HG02571 (cell line): ENCODE measurements at regions not wholly inside any gene's neighbourhood (a gene's known extent, or its start where the extent isn't known, plus 50 kb on each side); places are given as distances from the start of the nearest gene placed in this dataset.

Experiments
- ATAC-seq: cut with Tn5 transposase; IDR thresholded peaks from one replicate; pipeline ENCODE4 v1.9.1; 2021; ENCODE audit warnings: mild to moderate bottlenecking, moderate library complexity; ENCODE audit not compliant: unreplicated experiment

- no peak for ATAC-seq
These were observed 838.5 kb downstream of the USP25 start for GRCh38 chr21:16568244-16568643.

- no peak for ATAC-seq
These were observed 838.9 kb downstream of the USP25 start for GRCh38 chr21:16568661-16569060.

- no peak for ATAC-seq
These were observed 839.9 kb downstream of the USP25 start for GRCh38 chr21:16569679-16570078.

- ATAC-seq, result no peak
These were observed 840.4 kb downstream of the USP25 start for GRCh38 chr21:16570171-16570570.

- no peak for ATAC-seq
These were observed 841.1 kb downstream of the USP25 start for GRCh38 chr21:16570856-16571255.

GRCh38 chr21:16571594-16571993 lies 841.8 kb downstream of the USP25 start:
- no peak for ATAC-seq

- ATAC-seq, result no peak
These were observed 842.2 kb downstream of the USP25 start for GRCh38 chr21:16572032-16572431.

- ATAC-seq, result no peak
These were observed 843.8 kb downstream of the USP25 start for GRCh38 chr21:16573578-16573977.

- no peak for ATAC-seq
These were observed 848.2 kb downstream of the USP25 start for GRCh38 chr21:16577975-16578374.

GRCh38 chr21:16578912-16579311 lies 849.1 kb downstream of the USP25 start:
- ATAC-seq, result no peak

GRCh38 chr21:16579538-16579937 lies 849.8 kb downstream of the USP25 start:
- ATAC-seq, result no peak

GRCh38 chr21:16580661-16581060 lies 850.9 kb downstream of the USP25 start:
- ATAC-seq, result no peak

- no peak for ATAC-seq
These were observed 853.8 kb downstream of the USP25 start for GRCh38 chr21:16583556-16583955.

GRCh38 chr21:16584756-16585155 lies 855.0 kb downstream of the USP25 start:
- ATAC-seq, result no peak

GRCh38 chr21:16585896-16586295 lies 856.1 kb downstream of the USP25 start:
- no peak for ATAC-seq

- ATAC-seq, result no peak
These were observed 857.4 kb downstream of the USP25 start for GRCh38 chr21:16587141-16587581.

- no peak for ATAC-seq
These were observed 858.0 kb downstream of the USP25 start for GRCh38 chr21:16587681-16588375.

- no peak for ATAC-seq
These were observed 858.7 kb downstream of the USP25 start for GRCh38 chr21:16588433-16588860.

- no peak for ATAC-seq
These were observed 859.5 kb downstream of the USP25 start for GRCh38 chr21:16589006-16589898.

GRCh38 chr21:16590186-16590585 lies 860.4 kb downstream of the USP25 start:
- no peak for ATAC-seq

- ATAC-seq, result no peak
These were observed 861.0 kb downstream of the USP25 start for GRCh38 chr21:16590641-16591292.

GRCh38 chr21:16592381-16592780 lies 862.6 kb downstream of the USP25 start:
- ATAC-seq, result no peak
